Panc1 (cell line): ENCODE measurements at regions not wholly inside any gene's neighbourhood (a gene's known extent, or its start where the extent isn't known, plus 50 kb on each side); places are given as distances from the start of the nearest gene placed in this dataset.

Source experiments
- ATAC-seq: fragments of 200-7000 bp; cut with Tn5 transposase; 2 replicates; pipeline ENCODE4 v1.9.1; 2020; ENCODE audit warnings: mild to moderate bottlenecking, moderate library complexity
- BruUV-seq: library from RNA; stranded (reverse); fragments of 400-500 nt; replicated peaks from 2 replicates; lab custom pipeline; 2021; lab: Mats Ljungman, UMichigan
- CTCF ChIA-PET: fragments of 300-600 bp; sonication (Branson Sonifier 250); formaldehyde crosslinking; loops from one replicate; lab custom pipeline; 2022; ENCODE audit warnings: antibody characterized with exemption; lab: Charles Lee
- POLR2A ChIA-PET: fragments of 300-600 bp; sonication (Branson Sonifier 250); formaldehyde crosslinking; loops from one replicate; lab custom pipeline; 2022; ENCODE audit warnings: antibody characterized with exemption; lab: Charles Lee
- DNase-seq: peaks from one replicate; pipeline ENCODE4 v3.0.0-alpha.2; 2010; ENCODE audit warnings: low read depth, low spot score
- H3K27ac ChIP-seq: 2 replicates; pipeline ENCODE4 v1.5.1; 2011; ENCODE audit warnings: mild to moderate bottlenecking, low read length, inconsistent platforms
- H3K27me3 ChIP-seq: fragments of 200-500 bp; sonication (Bioruptor generic); 2 replicates; pipeline ENCODE4 v1.6.0; 2014; ENCODE audit warnings: low read length, inconsistent platforms; ENCODE audit not compliant: control insufficient read depth, insufficient read depth
- H3K36me3 ChIP-seq: fragments of 200-500 bp; sonication (Bioruptor generic); 2 replicates; pipeline ENCODE4 v1.5.1; 2014; ENCODE audit warnings: inconsistent platforms, mild to moderate bottlenecking, low read length, moderate library complexity; ENCODE audit not compliant: control insufficient read depth, insufficient read depth
- H3K4me1 ChIP-seq: 2 replicates; pipeline ENCODE4 v1.5.1; 2011; ENCODE audit warnings: inconsistent platforms, mild to moderate bottlenecking, low read length, moderate library complexity; ENCODE audit not compliant: control insufficient read depth, insufficient read depth
- H3K4me3 ChIP-seq, 2 experiments: 2 replicates each; pipeline ENCODE4 v1.5.1; 2011 to 2012; ENCODE audit warnings: low read depth in 2 of 2, low read length in 2 of 2, mild to moderate bottlenecking in 2 of 2, inconsistent platforms in 1 of 2, moderate library complexity in 1 of 2
- H3K9me3 ChIP-seq: fragments of 200-500 bp; sonication (Bioruptor generic); 2 replicates; pipeline ENCODE4 v1.5.1; 2014; ENCODE audit warnings: low read depth, mild to moderate bottlenecking, inconsistent platforms, low read length, moderate library complexity; ENCODE audit not compliant: control insufficient read depth, insufficient read depth
- CTCF ChIP-seq: fragments of 450-650 bp; IDR thresholded peaks from 2 replicates; pipeline ENCODE4 v1.5.1; 2017; ENCODE audit warnings: mild to moderate bottlenecking
- POLR2AphosphoS5 ChIP-seq: IDR thresholded peaks from 2 replicates; pipeline ENCODE4 v1.6.1; 2012; ENCODE audit warnings: mild to moderate bottlenecking, low read depth, low read length, moderate library complexity
- REST ChIP-seq, 2 experiments: IDR thresholded peaks; 2 replicates each; pipeline ENCODE4 v1.6.1; 2011 to 2012; ENCODE audit warnings: low read depth in 2 of 2, control low read depth in 1 of 2, low read length in 1 of 2, mild to moderate bottlenecking in 1 of 2, moderate library complexity in 1 of 2; ENCODE audit not compliant: insufficient read depth in 1 of 2
- SIN3A ChIP-seq: IDR thresholded peaks from 2 replicates; pipeline ENCODE4 v1.6.1; 2012; ENCODE audit warnings: low read depth, mild to moderate bottlenecking, low read length, moderate library complexity, borderline replicate concordance; ENCODE audit not compliant: insufficient read depth
- TCF7L2 ChIP-seq: IDR thresholded peaks from 2 replicates; pipeline ENCODE4 v1.6.1; 2011; ENCODE audit warnings: mild to moderate bottlenecking, low read depth, low read length, inconsistent platforms
- in situ Hi-C: cut with HindIII; loops from 2 replicates; pipeline ENCODE4 v1.10.0; 2016; ENCODE audit warnings: low sequenced_read_pairs, low pct_unique_long_range_greater_than_20kb
- intact Hi-C: fragments of 100-400 bp; cut with micrococcal nuclease; formaldehyde crosslinking; loops from one replicate; pipeline ENCODE4 v1.10.0; 2022; ENCODE audit not compliant: unreplicated experiment

GRCh38 chr12:125871811-125872594 is 806.8 kb downstream of the AACS start:
- DNase-seq (no peak), ATAC-seq (no peak)
- Histone ChIP-seq H3K27ac (no peak overlapping the region), H3K9me3 (no peaks in the 10 kb centered on the region), H3K36me3 (no peaks in the 10 kb centered on the region), H3K4me1 (no peaks in the 10 kb centered on the region), H3K4me3 (no peak overlapping the region), H3K27me3 (no peaks in the 10 kb centered on the region)
- intact Hi-C loops, result no loop called here
- in situ Hi-C loops, result no loop called here
- ChIA-PET POLR2A (no interaction called here), CTCF (no interaction called here)
- no TSS peak for BruUV-seq
- TF ChIP-seq CTCF, result no peak
- TF ChIP-seq REST (IDR thresholded peaks at IDR 0.05; ENCODE audit: insufficient read depth in 1 of 2, low read depth in 2 of 2, low read length in 1 of 2), result no peak
- TF ChIP-seq TCF7L2, result no peak
- TF ChIP-seq POLR2AphosphoS5, result no peak
- TF ChIP-seq SIN3A, result no peak

- BruUV-seq, result no TSS peak
- intact Hi-C loops (no loop called here), in situ Hi-C loops (no loop called here)
- ChIA-PET POLR2A (no interaction called here), CTCF (no interaction called here)
- no peaks in the 10 kb centered on the region for H3K9me3 ChIP-seq
- ATAC-seq (no peak), DNase-seq (no peak)
- H3K4me3 ChIP-seq, result no peak overlapping the region
- H3K27me3 ChIP-seq, result no peaks in the 10 kb centered on the region
- no peaks in the 10 kb centered on the region for H3K36me3 ChIP-seq
- H3K27ac ChIP-seq, result no peak overlapping the region
- TF ChIP-seq CTCF (no peak), SIN3A (no peak), POLR2AphosphoS5 (no peak), TCF7L2 (no peak), REST (IDR thresholded peaks at IDR 0.05; ENCODE audit: insufficient read depth in 1 of 2, low read depth in 2 of 2, low read length in 1 of 2) (no peak)
- H3K4me1 ChIP-seq, result no peaks in the 10 kb centered on the region
Observed at GRCh38 chr12:125873016-125873415, 807.8 kb downstream of the AACS start.
